HG02588 (cell line): ENCODE measurements at regions not wholly inside any gene's neighbourhood (a gene's known extent, or its start where the extent isn't known, plus 50 kb on each side); places are given as distances from the start of the nearest gene placed in this dataset.

ENCODE experiments used
- ATAC-seq: cut with Tn5 transposase; IDR thresholded peaks from one replicate; pipeline ENCODE4 v1.9.1; 2021; ENCODE audit warnings: mild to moderate bottlenecking, moderate library complexity; ENCODE audit not compliant: unreplicated experiment

GRCh38 chr21:35416866-35417489, 367.9 kb upstream of the RUNX1 start:
- no peak for ATAC-seq

- ATAC-seq, result no peak
Observed at GRCh38 chr21:35414507-35415139, 365.5 kb upstream of the RUNX1 start.

GRCh38 chr21:35414056-35414455, 365.0 kb upstream of the RUNX1 start:
- ATAC-seq, result no peak

GRCh38 chr21:35412231-35412630, 363.1 kb upstream of the RUNX1 start:
- no peak for ATAC-seq

- no peak for ATAC-seq
Observed at GRCh38 chr21:35411434-35411833, 362.3 kb upstream of the RUNX1 start.

GRCh38 chr21:35410656-35411055, 361.6 kb upstream of the RUNX1 start:
- no peak for ATAC-seq

- no peak for ATAC-seq
Observed at GRCh38 chr21:35410123-35410522, 361.0 kb upstream of the RUNX1 start.

GRCh38 chr21:35408401-35408800, 359.3 kb upstream of the RUNX1 start:
- ATAC-seq, result no peak

- ATAC-seq, result no peak
Observed at GRCh38 chr21:35406635-35407034, 357.5 kb upstream of the RUNX1 start.

GRCh38 chr21:35405981-35406380, 356.9 kb upstream of the RUNX1 start:
- ATAC-seq, result no peak

- ATAC-seq, result no peak
Observed at GRCh38 chr21:35404247-35404646, 355.1 kb upstream of the RUNX1 start.

GRCh38 chr21:35402061-35402460, 353.0 kb upstream of the RUNX1 start:
- ATAC-seq, result no peak

GRCh38 chr21:35401476-35401875, 352.4 kb upstream of the RUNX1 start:
- ATAC-seq, result no peak

- ATAC-seq, result no peak
Observed at GRCh38 chr21:35400233-35400939, 351.3 kb upstream of the RUNX1 start.

GRCh38 chr21:35399706-35400105, 350.6 kb upstream of the RUNX1 start:
- no peak for ATAC-seq

GRCh38 chr21:35399002-35399530, 350.0 kb upstream of the RUNX1 start:
- no peak for ATAC-seq

- no peak for ATAC-seq
Observed at GRCh38 chr21:35398346-35398982, 349.4 kb upstream of the RUNX1 start.

- ATAC-seq, result no peak
Observed at GRCh38 chr21:35397781-35398180, 348.7 kb upstream of the RUNX1 start.

GRCh38 chr21:35396655-35397054, 347.6 kb upstream of the RUNX1 start:
- no peak for ATAC-seq

GRCh38 chr21:35395728-35396127, 346.6 kb upstream of the RUNX1 start:
- no peak for ATAC-seq

GRCh38 chr21:35394634-35395369, 345.7 kb upstream of the RUNX1 start:
- no peak for ATAC-seq
